HepG2 (cell line): ENCODE measurements at regions not wholly inside any gene's neighbourhood (a gene's known extent, or its start where the extent isn't known, plus 50 kb on each side); places are given as distances from the start of the nearest gene placed in this dataset.

Experiments used
- ATAC-seq: fragments of 200-7000 bp; cut with Tn5 transposase; 3 replicates; pipeline ENCODE4 v1.9.1; 2020; ENCODE audit warnings: mild to moderate bottlenecking, moderate library complexity
- BruUV-seq: library from RNA; stranded (reverse); fragments of 400-500 nt; replicated peaks from 2 replicates; lab custom pipeline; 2021; lab: Mats Ljungman, UMichigan
- CTCF ChIA-PET: fragments of 300-600 bp; formaldehyde crosslinking; extraction: SDS; loops from one replicate; lab custom pipeline; 2021; ENCODE audit warnings: low total read pairs, inconsistent platforms, low intra/inter-chr PET ratio; lab: Yijun Ruan, JAX
- POLR2A ChIA-PET: fragments of 350-600 bp; sonication (Branson Sonifier 250); formaldehyde crosslinking; loops from one replicate; lab custom pipeline; 2020; ENCODE audit warnings: antibody characterized with exemption, inconsistent platforms; lab: Yijun Ruan, JAX
- DNase-seq: peaks from one replicate; pipeline ENCODE4 v3.0.0-alpha.2; 2015; ENCODE audit warnings: low spot score
- FAIRE-seq: peaks from 3 replicates; lab custom pipeline; 2011; peaks lifted over from hg19 to GRCh38; lab: Jason Lieb, UNC
- H2AFZ ChIP-seq: one replicate; pipeline ENCODE4 v1.6.1; 2011; ENCODE audit warnings: low read length, inconsistent platforms
- H3K27ac ChIP-seq: fragments of 300-600 bp; 3 replicates; pipeline ENCODE4 v1.8.0; 2011; ENCODE audit warnings: mixed run types, mild to moderate bottlenecking, mixed read lengths, low read length, inconsistent platforms; ENCODE audit not compliant: insufficient read depth; ENCODE audit errors: extremely low read length
- H3K27me3 ChIP-seq, 2 experiments: fragments of 200-600 bp in 1 of 2; 2 replicates in 1 of 2; 3 replicates in 1 of 2; pipeline versions ENCODE4 v1.6.0 to v1.8.0; 2011; ENCODE audit warnings: low read length in 2 of 2, mild to moderate bottlenecking in 2 of 2, moderate library complexity in 2 of 2, inconsistent platforms in 1 of 2; ENCODE audit not compliant: insufficient read depth in 2 of 2, control insufficient read depth in 1 of 2
- H3K36me3 ChIP-seq, 2 experiments: fragments of 200-600 bp in 1 of 2; replicated peaks in 1 of 2; 2 replicates in 1 of 2; 3 replicates in 1 of 2; pipeline versions ENCODE4 v1.5.1 to v1.8.0; 2011; ENCODE audit warnings: low read length in 2 of 2, inconsistent platforms in 1 of 2; ENCODE audit not compliant: insufficient read depth in 2 of 2, control insufficient read depth in 1 of 2
- H3K4me1 ChIP-seq: 2 replicates; pipeline ENCODE4 v1.5.1; 2012; ENCODE audit warnings: low read length, inconsistent platforms; ENCODE audit not compliant: insufficient read depth
- H3K4me2 ChIP-seq: 2 replicates; pipeline ENCODE4 v1.6.0; 2011; ENCODE audit warnings: low read depth, low read length, inconsistent platforms
- H3K4me3 ChIP-seq, 3 experiments: fragments of 200-600 bp in 1 of 3; sonication (generic), shearing (Covaris generic) in 1 of 3; replicated peaks in 1 of 3; 2 replicates each; pipeline ENCODE4 v1.5.1; 2011 to 2016; ENCODE audit warnings: low read length in 3 of 3, inconsistent platforms in 2 of 3, low read depth in 2 of 3, mild to moderate bottlenecking in 2 of 3, control low read depth in 1 of 3, mixed read lengths in 1 of 3; ENCODE audit not compliant: insufficient read depth in 1 of 3
- H3K79me2 ChIP-seq: one replicate; pipeline ENCODE4 v1.6.1; 2011; ENCODE audit warnings: low read length, inconsistent platforms; ENCODE audit not compliant: insufficient read depth
- H3K9ac ChIP-seq: 2 replicates; pipeline ENCODE4 v1.6.0; 2011; ENCODE audit warnings: mild to moderate bottlenecking, low read depth, low read length, inconsistent platforms; ENCODE audit not compliant: insufficient read depth
- H3K9me3 ChIP-seq: 2 replicates; pipeline ENCODE4 v1.5.1; 2012; ENCODE audit warnings: mild to moderate bottlenecking, low read length
- H4K20me1 ChIP-seq: 2 replicates; pipeline ENCODE4 v1.6.0; 2011; ENCODE audit warnings: inconsistent platforms, mild to moderate bottlenecking, low read length, moderate library complexity; ENCODE audit not compliant: insufficient read depth
- KLF15 ChIP-seq: sonication (generic); formaldehyde crosslinking; IDR thresholded peaks from 2 replicates; pipeline ENCODE4 v1.8.1; 2023; ENCODE audit warnings: borderline replicate concordance, mild to moderate bottlenecking, inconsistent platforms, missing genetic modification reagents, mixed read lengths
- MAF1 ChIP-seq: sonication (generic); formaldehyde crosslinking; IDR thresholded peaks from 2 replicates; pipeline ENCODE4 v1.5.0; 2020; ENCODE audit warnings: missing genetic modification reagents, borderline replicate concordance
- ONECUT2 ChIP-seq: sonication (generic); formaldehyde crosslinking; IDR thresholded peaks from 2 replicates; pipeline ENCODE4 v1.4.0; 2020; ENCODE audit warnings: missing genetic modification reagents
- PAX8 ChIP-seq: sonication (generic); formaldehyde crosslinking; IDR thresholded peaks from 2 replicates; pipeline ENCODE4 v1.8.0; 2022; ENCODE audit warnings: mild to moderate bottlenecking, missing genetic modification reagents, borderline replicate concordance
- ZNF3 ChIP-seq: IDR thresholded peaks from 2 replicates; pipeline ENCODE4 v1.7.0; 2017; ENCODE audit warnings: inconsistent platforms
- ZNF607 ChIP-seq: sonication (generic); formaldehyde crosslinking; IDR thresholded peaks from 2 replicates; pipeline ENCODE4 v1.5.1; 2020; ENCODE audit warnings: missing genetic modification reagents, mild to moderate bottlenecking, borderline replicate concordance
- ZNF616 ChIP-seq: sonication (generic); formaldehyde crosslinking; IDR thresholded peaks from 2 replicates; pipeline ENCODE4 v1.5.0; 2020; ENCODE audit warnings: low read depth, mild to moderate bottlenecking, missing genetic modification reagents
- ZSCAN12 ChIP-seq: sonication (generic); formaldehyde crosslinking; IDR thresholded peaks from 2 replicates; pipeline ENCODE4 v1.9.0; 2021; ENCODE audit warnings: mild to moderate bottlenecking, missing genetic modification reagents
- WGBS: methylation state at CpG from one replicate; pipeline ENCODE4 v1.1.6; 2017; ENCODE audit warnings: low lambda C conversion rate; 5-methylcytosine and 5-hydroxymethylcytosine counted together
- in situ Hi-C: cut with HindIII; loops from 2 replicates; pipeline ENCODE4 v1.10.0; 2017; ENCODE audit warnings: low pct_unique_long_range_greater_than_20kb; ENCODE audit not compliant: extremely low pct_ligation_motif_present
- intact Hi-C: fragments of 100-400 bp; cut with micrococcal nuclease; formaldehyde crosslinking; loops from one replicate; pipeline ENCODE4 v1.10.0; 2022; ENCODE audit not compliant: unreplicated experiment
- TF ChIP-seq, protein P1 (sequence below): fragments of 450-650 bp; IDR thresholded peaks from 2 replicates; pipeline ENCODE4 v1.6.1; 2016
- TF ChIP-seq, protein P2 (sequence below): sonication (generic); formaldehyde crosslinking; IDR thresholded peaks from 2 replicates; pipeline ENCODE4 v1.4.0; 2020; ENCODE audit warnings: missing genetic modification reagents
- TF ChIP-seq, protein P3 (sequence below): IDR thresholded peaks from 2 replicates; pipeline ENCODE4 v1.6.1; 2016; ENCODE audit warnings: missing compliant biosample characterization, missing genetic modification reagents, borderline replicate concordance
- TF ChIP-seq, protein P4 (sequence below): IDR thresholded peaks from 2 replicates; pipeline ENCODE4 v1.6.1; 2016; ENCODE audit warnings: missing genetic modification reagents, missing compliant biosample characterization

DNA sequence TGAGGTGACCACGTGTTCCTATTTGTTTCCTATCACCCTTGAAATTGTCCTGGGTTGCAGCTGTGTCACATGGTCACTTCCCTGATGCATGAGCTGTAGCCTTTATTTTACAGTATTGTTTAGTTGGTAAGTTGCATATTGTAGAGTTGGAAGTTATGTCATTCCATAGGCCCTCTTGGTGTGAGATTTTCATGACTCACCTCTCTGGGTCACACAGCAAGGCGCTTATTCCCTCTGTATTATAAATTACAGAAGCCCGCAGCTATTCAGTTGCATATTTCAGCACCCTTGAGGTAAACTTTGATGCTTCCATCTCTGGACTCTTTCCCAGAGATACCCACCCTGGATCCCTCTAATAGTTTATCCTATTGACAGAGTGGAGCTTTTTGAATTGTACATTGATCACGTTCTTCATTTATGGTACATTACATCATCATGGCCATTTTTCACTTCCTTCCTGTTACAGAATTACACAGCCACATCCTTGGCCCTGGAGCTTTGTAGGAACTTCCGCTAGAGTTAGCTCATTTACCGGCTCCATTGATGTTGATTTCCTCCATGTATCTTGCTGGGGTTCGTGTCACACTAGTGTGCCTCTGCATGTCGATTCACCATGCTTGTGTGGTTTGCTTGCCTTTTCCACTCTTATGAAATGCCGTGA lies 543.1 kb upstream of the RGMA start:
- DNase-seq (no peak), ATAC-seq (no peak), FAIRE-seq (no peak)
- intact Hi-C loops (no loop called here), in situ Hi-C loops (no loop called here)
- H3K4me2 ChIP-seq = no peak overlapping the region
- H3K9me3 ChIP-seq = no peaks in the 10 kb centered on the region
- H3K4me1 ChIP-seq = no peaks in the 10 kb centered on the region
- ChIA-PET POLR2A (no interaction called here), CTCF (no interaction called here)
- 10% methylated on average over 9 of the region's 9 CpGs for WGBS
- H4K20me1 ChIP-seq = no peaks in the 10 kb centered on the region
- no peaks in the 10 kb centered on the region for H3K79me2 ChIP-seq
- BruUV-seq = no TSS peak
- TF ChIP-seq, protein P1, sequence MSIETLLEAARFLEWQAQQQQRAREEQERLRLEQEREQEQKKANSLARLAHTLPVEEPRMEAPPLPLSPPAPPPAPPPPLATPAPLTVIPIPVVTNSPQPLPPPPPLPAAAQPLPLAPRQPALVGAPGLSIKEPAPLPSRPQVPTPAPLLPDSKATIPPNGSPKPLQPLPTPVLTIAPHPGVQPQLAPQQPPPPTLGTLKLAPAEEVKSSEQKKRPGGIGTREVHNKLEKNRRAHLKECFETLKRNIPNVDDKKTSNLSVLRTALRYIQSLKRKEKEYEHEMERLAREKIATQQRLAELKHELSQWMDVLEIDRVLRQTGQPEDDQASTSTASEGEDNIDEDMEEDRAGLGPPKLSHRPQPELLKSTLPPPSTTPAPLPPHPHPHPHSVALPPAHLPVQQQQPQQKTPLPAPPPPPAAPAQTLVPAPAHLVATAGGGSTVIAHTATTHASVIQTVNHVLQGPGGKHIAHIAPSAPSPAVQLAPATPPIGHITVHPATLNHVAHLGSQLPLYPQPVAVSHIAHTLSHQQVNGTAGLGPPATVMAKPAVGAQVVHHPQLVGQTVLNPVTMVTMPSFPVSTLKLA = peak; percentile 40; the same call in 1 of the 2 replicates
- no peak for TF ChIP-seq MAF1 (CRISPR knock-in tag)
- H3K4me3 ChIP-seq = no peak overlapping the region
- H3K27ac ChIP-seq = no peak overlapping the region
- no peak overlapping the region for H2AFZ ChIP-seq
- H3K36me3 ChIP-seq = no peaks in the 10 kb centered on the region
- H3K9ac ChIP-seq = no peak overlapping the region
- H3K27me3 ChIP-seq = no peaks in the 10 kb centered on the region

DNA sequence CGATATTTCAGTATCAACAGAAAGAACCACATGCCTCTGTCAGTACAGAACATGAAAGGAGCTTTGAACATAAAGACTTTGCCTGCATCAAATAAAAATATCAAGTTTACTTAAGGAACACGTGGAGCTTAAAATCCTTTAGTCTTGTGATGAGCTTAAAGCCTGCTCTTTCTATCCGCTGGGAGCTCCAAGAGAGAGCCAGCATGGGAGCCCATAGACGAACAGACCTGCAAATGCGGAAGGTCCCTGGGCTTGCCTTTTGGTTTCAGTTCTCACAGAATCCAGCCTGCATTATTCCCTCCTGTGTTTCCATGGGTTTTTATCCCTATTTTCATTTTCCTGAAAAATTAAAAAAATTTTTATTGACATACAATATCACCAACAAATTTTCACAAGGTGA lies 530.6 kb upstream of the RGMA start:
- Histone ChIP-seq H3K4me2 (no peak overlapping the region), H3K36me3 (no peaks in the 10 kb centered on the region), H4K20me1 (no peaks in the 10 kb centered on the region), H3K27me3 (no peaks in the 10 kb centered on the region), H2AFZ (no peak overlapping the region), H3K4me3 (no peak overlapping the region), H3K9ac (no peak overlapping the region), H3K4me1 (no peaks in the 10 kb centered on the region), H3K27ac (no peak overlapping the region), H3K79me2 (no peaks in the 10 kb centered on the region), H3K9me3 (no peaks in the 10 kb centered on the region)
- ATAC-seq (no peak), DNase-seq (no peak), FAIRE-seq (no peak)
- WGBS = 24% methylated on average over 5 of the region's 5 CpGs
- ChIA-PET POLR2A (no interaction called here), CTCF (no interaction called here)
- in situ Hi-C loops (no loop called here), intact Hi-C loops (no loop called here)
- BruUV-seq = no TSS peak
- TF ChIP-seq ZNF616 (no peak), PAX8 (CRISPR knock-in tag) (no peak), ONECUT2 (no peak), ZNF3 (CRISPR knock-in tag) (no peak), KLF15 (CRISPR knock-in tag) (no peak), ZSCAN12 (CRISPR knock-in tag) (no peak), ZNF607 (CRISPR knock-in tag) (no peak)
- TF ChIP-seq, protein P2, sequence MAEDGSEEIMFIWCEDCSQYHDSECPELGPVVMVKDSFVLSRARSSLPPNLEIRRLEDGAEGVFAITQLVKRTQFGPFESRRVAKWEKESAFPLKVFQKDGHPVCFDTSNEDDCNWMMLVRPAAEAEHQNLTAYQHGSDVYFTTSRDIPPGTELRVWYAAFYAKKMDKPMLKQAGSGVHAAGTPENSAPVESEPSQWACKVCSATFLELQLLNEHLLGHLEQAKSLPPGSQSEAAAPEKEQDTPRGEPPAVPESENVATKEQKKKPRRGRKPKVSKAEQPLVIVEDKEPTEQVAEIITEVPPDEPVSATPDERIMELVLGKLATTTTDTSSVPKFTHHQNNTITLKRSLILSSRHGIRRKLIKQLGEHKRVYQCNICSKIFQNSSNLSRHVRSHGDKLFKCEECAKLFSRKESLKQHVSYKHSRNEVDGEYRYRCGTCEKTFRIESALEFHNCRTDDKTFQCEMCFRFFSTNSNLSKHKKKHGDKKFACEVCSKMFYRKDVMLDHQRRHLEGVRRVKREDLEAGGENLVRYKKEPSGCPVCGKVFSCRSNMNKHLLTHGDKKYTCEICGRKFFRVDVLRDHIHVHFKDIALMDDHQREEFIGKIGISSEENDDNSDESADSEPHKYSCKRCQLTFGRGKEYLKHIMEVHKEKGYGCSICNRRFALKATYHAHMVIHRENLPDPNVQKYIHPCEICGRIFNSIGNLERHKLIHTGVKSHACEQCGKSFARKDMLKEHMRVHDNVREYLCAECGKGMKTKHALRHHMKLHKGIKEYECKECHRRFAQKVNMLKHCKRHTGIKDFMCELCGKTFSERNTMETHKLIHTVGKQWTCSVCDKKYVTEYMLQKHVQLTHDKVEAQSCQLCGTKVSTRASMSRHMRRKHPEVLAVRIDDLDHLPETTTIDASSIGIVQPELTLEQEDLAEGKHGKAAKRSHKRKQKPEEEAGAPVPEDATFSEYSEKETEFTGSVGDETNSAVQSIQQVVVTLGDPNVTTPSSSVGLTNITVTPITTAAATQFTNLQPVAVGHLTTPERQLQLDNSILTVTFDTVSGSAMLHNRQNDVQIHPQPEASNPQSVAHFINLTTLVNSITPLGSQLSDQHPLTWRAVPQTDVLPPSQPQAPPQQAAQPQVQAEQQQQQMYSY (CRISPR knock-in tag) = no peak
- TF ChIP-seq, protein P3, sequence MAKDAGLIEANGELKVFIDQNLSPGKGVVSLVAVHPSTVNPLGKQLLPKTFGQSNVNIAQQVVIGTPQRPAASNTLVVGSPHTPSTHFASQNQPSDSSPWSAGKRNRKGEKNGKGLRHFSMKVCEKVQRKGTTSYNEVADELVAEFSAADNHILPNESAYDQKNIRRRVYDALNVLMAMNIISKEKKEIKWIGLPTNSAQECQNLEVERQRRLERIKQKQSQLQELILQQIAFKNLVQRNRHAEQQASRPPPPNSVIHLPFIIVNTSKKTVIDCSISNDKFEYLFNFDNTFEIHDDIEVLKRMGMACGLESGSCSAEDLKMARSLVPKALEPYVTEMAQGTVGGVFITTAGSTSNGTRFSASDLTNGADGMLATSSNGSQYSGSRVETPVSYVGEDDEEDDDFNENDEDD (CRISPR knock-in tag) = no peak
- TF ChIP-seq, protein P4, sequence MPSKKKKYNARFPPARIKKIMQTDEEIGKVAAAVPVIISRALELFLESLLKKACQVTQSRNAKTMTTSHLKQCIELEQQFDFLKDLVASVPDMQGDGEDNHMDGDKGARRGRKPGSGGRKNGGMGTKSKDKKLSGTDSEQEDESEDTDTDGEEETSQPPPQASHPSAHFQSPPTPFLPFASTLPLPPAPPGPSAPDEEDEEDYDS (CRISPR knock-in tag) = no peak
